BE2C (cell line): ENCODE measurements at regions not wholly inside any gene's neighbourhood (a gene's known extent, or its start where the extent isn't known, plus 50 kb on each side); places are given as distances from the start of the nearest gene placed in this dataset.

Experiments
- DNase-seq: peaks from one replicate; pipeline ENCODE4 v3.0.0-alpha.2; 2020
- H3K27me3 ChIP-seq: fragments of 250-450 bp; sonication (Bioruptor Pico); 2 replicates; pipeline ENCODE4 v1.5.1; 2020; ENCODE audit warnings: mild to moderate bottlenecking
- H3K36me3 ChIP-seq: fragments of 250-450 bp; sonication (Bioruptor Pico); 2 replicates; pipeline ENCODE4 v1.5.1; 2020; ENCODE audit warnings: mild to moderate bottlenecking
- H3K4me1 ChIP-seq: fragments of 250-450 bp; sonication (Bioruptor Pico); 2 replicates; pipeline ENCODE4 v1.5.1; 2020
- H3K4me3 ChIP-seq: 2 replicates; pipeline ENCODE4 v1.5.1; 2011; ENCODE audit warnings: low read depth, low read length
- H3K9me3 ChIP-seq: fragments of 250-450 bp; sonication (Bioruptor Pico); 2 replicates; pipeline ENCODE4 v1.5.1; 2020
- TF ChIP-seq, protein P1 (sequence below): IDR thresholded peaks from 2 replicates; pipeline ENCODE4 v1.5.1; 2012; ENCODE audit warnings: mild to moderate bottlenecking, low read depth, low read length

DNA sequence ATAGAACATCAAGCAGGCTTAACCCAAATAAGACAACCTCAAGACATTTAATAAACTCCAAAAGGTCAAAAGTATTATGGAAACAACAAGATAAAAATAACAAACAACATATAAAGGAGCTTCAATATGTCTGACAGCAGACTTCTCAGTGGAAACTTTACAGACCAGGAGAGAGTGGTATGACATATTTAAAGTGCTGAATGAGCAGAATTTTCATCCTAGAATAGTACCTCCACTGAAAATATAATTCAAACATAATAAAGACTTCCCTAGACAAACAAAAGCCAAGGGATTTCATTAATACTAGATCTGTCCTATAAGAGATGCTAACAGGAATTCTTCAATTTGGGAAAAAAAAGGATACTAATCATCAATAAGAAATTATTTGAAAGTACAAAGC is 1005.0 kb downstream of the TMTC2 start:
- H3K9me3 ChIP-seq = no peaks in the 10 kb centered on the region
- no peaks in the 10 kb centered on the region for H3K36me3 ChIP-seq
- TF ChIP-seq, protein P1, sequence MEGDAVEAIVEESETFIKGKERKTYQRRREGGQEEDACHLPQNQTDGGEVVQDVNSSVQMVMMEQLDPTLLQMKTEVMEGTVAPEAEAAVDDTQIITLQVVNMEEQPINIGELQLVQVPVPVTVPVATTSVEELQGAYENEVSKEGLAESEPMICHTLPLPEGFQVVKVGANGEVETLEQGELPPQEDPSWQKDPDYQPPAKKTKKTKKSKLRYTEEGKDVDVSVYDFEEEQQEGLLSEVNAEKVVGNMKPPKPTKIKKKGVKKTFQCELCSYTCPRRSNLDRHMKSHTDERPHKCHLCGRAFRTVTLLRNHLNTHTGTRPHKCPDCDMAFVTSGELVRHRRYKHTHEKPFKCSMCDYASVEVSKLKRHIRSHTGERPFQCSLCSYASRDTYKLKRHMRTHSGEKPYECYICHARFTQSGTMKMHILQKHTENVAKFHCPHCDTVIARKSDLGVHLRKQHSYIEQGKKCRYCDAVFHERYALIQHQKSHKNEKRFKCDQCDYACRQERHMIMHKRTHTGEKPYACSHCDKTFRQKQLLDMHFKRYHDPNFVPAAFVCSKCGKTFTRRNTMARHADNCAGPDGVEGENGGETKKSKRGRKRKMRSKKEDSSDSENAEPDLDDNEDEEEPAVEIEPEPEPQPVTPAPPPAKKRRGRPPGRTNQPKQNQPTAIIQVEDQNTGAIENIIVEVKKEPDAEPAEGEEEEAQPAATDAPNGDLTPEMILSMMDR = no peak
- no peaks in the 10 kb centered on the region for H3K27me3 ChIP-seq
- no peaks in the 10 kb centered on the region for H3K4me1 ChIP-seq
- no peak for DNase-seq
- H3K4me3 ChIP-seq = no peak overlapping the region

DNA sequence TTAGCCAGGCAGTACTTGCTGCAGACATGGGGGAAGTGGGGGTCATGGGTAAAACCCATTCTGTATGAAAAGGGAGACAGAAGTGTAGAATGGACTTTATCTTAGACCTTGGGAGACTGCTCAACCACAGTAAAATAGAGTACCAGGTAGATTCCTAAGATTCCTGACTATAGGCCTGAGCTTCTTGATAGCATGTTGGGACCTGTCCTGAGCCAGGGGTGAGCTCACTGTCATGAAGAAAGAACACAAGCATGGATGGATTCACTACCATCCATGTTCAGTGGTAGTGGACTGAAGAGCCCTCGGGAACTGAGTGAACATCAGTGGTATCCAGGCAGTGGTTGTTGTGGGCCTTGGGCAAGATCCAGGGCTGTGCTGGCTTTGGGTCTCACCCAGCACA is 1003.8 kb downstream of the TMTC2 start:
- Histone ChIP-seq H3K4me1 (no peaks in the 10 kb centered on the region), H3K36me3 (no peaks in the 10 kb centered on the region), H3K9me3 (no peaks in the 10 kb centered on the region), H3K4me3 (no peak overlapping the region), H3K27me3 (no peaks in the 10 kb centered on the region)
- TF ChIP-seq, protein P1 = no peak
- DNase-seq = no peak

- Histone ChIP-seq H3K9me3 (no peaks in the 10 kb centered on the region), H3K36me3 (no peaks in the 10 kb centered on the region), H3K27me3 (no peaks in the 10 kb centered on the region), H3K4me3 (no peak overlapping the region), H3K4me1 (no peaks in the 10 kb centered on the region)
- TF ChIP-seq, protein P1 = no peak
- DNase-seq = no peak
These were observed 1002.6 kb downstream of the TMTC2 start for GRCh38 chr12:83689333-83689732.

GRCh38 chr12:83676781-83677295 is 990.1 kb downstream of the TMTC2 start:
- DNase-seq = no peak
- no peak overlapping the region for H3K4me3 ChIP-seq
- TF ChIP-seq, protein P1 = no peak
- no peaks in the 10 kb centered on the region for H3K4me1 ChIP-seq
- H3K36me3 ChIP-seq = no peaks in the 10 kb centered on the region
- H3K27me3 ChIP-seq = no peaks in the 10 kb centered on the region
- H3K9me3 ChIP-seq = no peaks in the 10 kb centered on the region

GRCh38 chr12:83666690-83667089 is 980.0 kb downstream of the TMTC2 start:
- TF ChIP-seq, protein P1 = no peak
- Histone ChIP-seq H3K4me1 (peaks cover 25% of the 10 kb centered on the region), H3K27me3 (no peaks in the 10 kb centered on the region), H3K4me3 (no peak overlapping the region), H3K36me3 (no peaks in the 10 kb centered on the region), H3K9me3 (no peaks in the 10 kb centered on the region)
- DNase-seq = no peak

DNA sequence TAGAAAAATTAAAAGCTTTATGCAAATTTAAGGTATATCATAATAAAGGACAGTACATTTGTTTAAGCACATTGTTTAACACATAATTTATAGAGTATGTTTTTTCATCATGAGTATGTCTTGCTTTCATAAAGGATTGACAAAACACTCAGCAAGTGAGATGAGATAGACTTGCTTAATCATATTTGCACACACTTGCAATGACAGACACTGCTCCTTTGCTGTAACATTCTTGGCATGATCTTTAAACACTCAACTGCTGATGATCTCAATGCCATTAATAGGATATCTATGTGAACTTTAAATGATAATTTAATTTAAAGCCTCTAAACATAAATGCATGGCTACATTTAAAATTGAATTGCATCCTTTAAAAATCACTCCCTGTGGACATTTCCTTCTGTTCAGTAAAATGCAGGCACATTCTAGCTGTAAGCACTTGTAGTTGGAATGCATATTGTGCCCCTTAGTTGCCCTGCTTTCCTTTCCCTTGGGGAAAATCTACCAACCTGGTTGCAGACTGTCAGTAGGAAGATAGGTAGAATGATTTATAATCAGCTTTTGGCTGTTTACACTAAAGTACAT is 979.0 kb downstream of the TMTC2 start:
- H3K9me3 ChIP-seq = no peaks in the 10 kb centered on the region
- TF ChIP-seq, protein P1 = no peak
- H3K4me1 ChIP-seq = peaks cover 28% of the 10 kb centered on the region
- no peaks in the 10 kb centered on the region for H3K36me3 ChIP-seq
- no peaks in the 10 kb centered on the region for H3K27me3 ChIP-seq
- peak; percentile 54 for DNase-seq
- H3K4me3 ChIP-seq = no peak overlapping the region
